ENCODE measurements at regions not wholly inside any gene's neighbourhood (a gene's known extent, or its start where the extent isn't known, plus 50 kb on each side); places are given as distances from the start of the nearest gene placed in this dataset.

DNA sequence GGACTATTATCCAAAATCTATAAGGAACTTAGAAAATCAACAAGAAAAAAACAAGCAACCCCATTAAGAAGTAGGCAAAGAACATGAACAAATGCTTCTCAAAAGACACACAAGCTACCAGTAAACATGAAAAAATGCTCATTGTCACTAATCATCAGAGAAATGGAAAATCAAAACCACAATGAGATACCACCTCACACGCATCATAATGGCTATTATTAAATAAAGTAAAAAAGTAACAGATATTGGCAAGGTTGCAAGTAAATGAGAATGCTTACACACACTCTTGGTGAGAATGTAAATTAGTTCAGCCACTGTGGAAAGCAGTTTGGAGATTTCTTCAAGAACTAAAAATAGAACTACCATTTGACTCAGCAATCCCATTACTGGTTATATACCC, 167.0 kb upstream of the DMRTA1 start:
- no peak overlapping the region for H3K23ac ChIP-seq (ENCODE audit: insufficient read length, low read depth, low read length)
- no peak overlapping the region for H3K27ac Mint-ChIP-seq
- H3K27me3 ChIP-seq (ENCODE audit: insufficient read depth, low read length) = no peaks in the 10 kb centered on the region
- no peak overlapping the region for H2AK5ac ChIP-seq (ENCODE audit: insufficient read length, low read length)
- H3K4me1 Mint-ChIP-seq = peaks cover 0 to 2% of the 10 kb centered on the region in 2 experiments; a peak in 1 of 4 replicates
- no peak overlapping the region for H2BK12ac ChIP-seq (ENCODE audit: insufficient read length, low read depth, low read length)
- H3K14ac ChIP-seq (ENCODE audit: insufficient read depth, low read length) = no peak overlapping the region
- no peak overlapping the region for H4K5ac ChIP-seq (ENCODE audit: insufficient read length, low read depth, low read length)
- no peak overlapping the region for H4K8ac ChIP-seq (replicated peaks; ENCODE audit: insufficient read length, low read depth, low read length)
- no peak overlapping the region for H2BK5ac ChIP-seq (ENCODE audit: insufficient read length, low read length)
- no peak overlapping the region for H2AFZ ChIP-seq (ENCODE audit: low read length)
- H3K56ac ChIP-seq (ENCODE audit: insufficient read length, low read depth, low read length) = no peak overlapping the region
- no peak overlapping the region for H2BK15ac ChIP-seq (ENCODE audit: low read depth, low read length)
- H3K18ac ChIP-seq (ENCODE audit: insufficient read length, low read depth, low read length) = no peak overlapping the region
- no peak overlapping the region for H3T11ph ChIP-seq (ENCODE audit: low read length)
- H3K27me3 Mint-ChIP-seq (ENCODE audit: low read depth) = no peaks in the 10 kb centered on the region
- no peaks in the 10 kb centered on the region for H3K79me1 ChIP-seq (ENCODE audit: insufficient read depth, low read depth, low read length, poor library complexity, severe bottlenecking)
- no peak overlapping the region for H3K27ac ChIP-seq (ENCODE audit: insufficient read length, low read depth, low read length)
- no peak overlapping the region for H3K4me2 ChIP-seq (ENCODE audit: insufficient read depth, insufficient read length, low read length)
- no peak overlapping the region for H3K4ac ChIP-seq (ENCODE audit: low read depth, low read length)
- TF ChIP-seq, protein P1, sequence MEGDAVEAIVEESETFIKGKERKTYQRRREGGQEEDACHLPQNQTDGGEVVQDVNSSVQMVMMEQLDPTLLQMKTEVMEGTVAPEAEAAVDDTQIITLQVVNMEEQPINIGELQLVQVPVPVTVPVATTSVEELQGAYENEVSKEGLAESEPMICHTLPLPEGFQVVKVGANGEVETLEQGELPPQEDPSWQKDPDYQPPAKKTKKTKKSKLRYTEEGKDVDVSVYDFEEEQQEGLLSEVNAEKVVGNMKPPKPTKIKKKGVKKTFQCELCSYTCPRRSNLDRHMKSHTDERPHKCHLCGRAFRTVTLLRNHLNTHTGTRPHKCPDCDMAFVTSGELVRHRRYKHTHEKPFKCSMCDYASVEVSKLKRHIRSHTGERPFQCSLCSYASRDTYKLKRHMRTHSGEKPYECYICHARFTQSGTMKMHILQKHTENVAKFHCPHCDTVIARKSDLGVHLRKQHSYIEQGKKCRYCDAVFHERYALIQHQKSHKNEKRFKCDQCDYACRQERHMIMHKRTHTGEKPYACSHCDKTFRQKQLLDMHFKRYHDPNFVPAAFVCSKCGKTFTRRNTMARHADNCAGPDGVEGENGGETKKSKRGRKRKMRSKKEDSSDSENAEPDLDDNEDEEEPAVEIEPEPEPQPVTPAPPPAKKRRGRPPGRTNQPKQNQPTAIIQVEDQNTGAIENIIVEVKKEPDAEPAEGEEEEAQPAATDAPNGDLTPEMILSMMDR (conservative IDR thresholded peaks at IDR 0.05) = no peak
- H2BK120ac ChIP-seq (ENCODE audit: low read depth, low read length, poor library complexity, severe bottlenecking) = no peak overlapping the region
- H3K4me1 ChIP-seq (ENCODE audit: insufficient read depth, low read length) = no peaks in the 10 kb centered on the region
- no peaks in the 10 kb centered on the region for H3K23me2 ChIP-seq (ENCODE audit: insufficient read length, low read depth, low read length, poor library complexity, severe bottlenecking)
- H4K20me1 ChIP-seq (ENCODE audit: control insufficient read depth, insufficient read depth, insufficient read length) = no peaks in the 10 kb centered on the region
- no peaks in the 10 kb centered on the region for H3K9me3 ChIP-seq (ENCODE audit: control insufficient read depth, low read depth, low read length)
- no CpG with 5 or more reads among the region's 1 CpG for WGBS (ENCODE audit: extremely low coverage, insufficient read length, low lambda C conversion rate)
- no peak overlapping the region for H3K9ac ChIP-seq (ENCODE audit: extremely low read depth, insufficient read length, low read length)
- no peak overlapping the region for H4K91ac ChIP-seq (ENCODE audit: insufficient read length, low read depth, low read length)
- no peak for DNase-seq
- no peak overlapping the region for H2BK20ac ChIP-seq (ENCODE audit: low read depth, low read length, poor library complexity, severe bottlenecking)
- no peaks in the 10 kb centered on the region for H3K79me2 ChIP-seq (ENCODE audit: insufficient read depth, low read length)
- no peaks in the 10 kb centered on the region for H3K36me3 Mint-ChIP-seq (ENCODE audit: insufficient read depth in 1 of 3, low read depth in 3 of 3)
- no peaks in the 10 kb centered on the region for H3K9me3 Mint-ChIP-seq
- H3K4me3 Mint-ChIP-seq = no peak overlapping the region

Data from H9 (cell line).